HG03025 (cell line): ENCODE measurements at regions not wholly inside any gene's neighbourhood (a gene's known extent, or its start where the extent isn't known, plus 50 kb on each side); places are given as distances from the start of the nearest gene placed in this dataset.
"Not testable (repeated sequence)": the region's sequence is repeated elsewhere in the genome, so short reads cannot be mapped to it uniquely, and the experiment has no call there.

Experiments
- ATAC-seq: cut with Tn5 transposase; IDR thresholded peaks from one replicate; pipeline ENCODE4 v1.9.1; 2021; ENCODE audit warnings: mild to moderate bottlenecking, moderate library complexity; ENCODE audit not compliant: unreplicated experiment, low FRiP score

- ATAC-seq: no peak
Observed at GRCh38 chr13:104522235-104523072, 1456.2 kb upstream of the SLC10A2 start.

DNA sequence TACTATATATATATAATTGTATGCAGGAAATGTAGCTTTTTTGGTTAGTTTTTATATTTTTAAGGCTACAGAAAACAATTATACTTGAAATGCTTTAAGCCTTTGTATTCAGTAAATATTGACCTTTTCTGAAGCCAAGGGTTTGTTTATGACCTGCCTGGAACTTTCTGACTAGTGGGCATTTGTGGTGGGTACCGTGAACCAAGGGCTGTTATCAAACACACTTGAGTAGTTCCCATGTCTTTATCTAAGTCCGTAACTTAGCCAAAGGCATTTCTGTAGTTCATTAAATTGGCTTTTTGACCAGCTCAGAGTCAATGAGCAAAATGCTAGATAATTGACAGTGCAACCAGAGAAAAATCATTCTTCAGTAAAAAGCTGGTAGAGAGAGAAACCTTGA lies 1444.2 kb upstream of the SLC10A2 start:
- no peak for ATAC-seq

GRCh38 chr13:104493502-104493901 lies 1427.3 kb upstream of the SLC10A2 start:
- not testable (repeated sequence) for ATAC-seq

DNA sequence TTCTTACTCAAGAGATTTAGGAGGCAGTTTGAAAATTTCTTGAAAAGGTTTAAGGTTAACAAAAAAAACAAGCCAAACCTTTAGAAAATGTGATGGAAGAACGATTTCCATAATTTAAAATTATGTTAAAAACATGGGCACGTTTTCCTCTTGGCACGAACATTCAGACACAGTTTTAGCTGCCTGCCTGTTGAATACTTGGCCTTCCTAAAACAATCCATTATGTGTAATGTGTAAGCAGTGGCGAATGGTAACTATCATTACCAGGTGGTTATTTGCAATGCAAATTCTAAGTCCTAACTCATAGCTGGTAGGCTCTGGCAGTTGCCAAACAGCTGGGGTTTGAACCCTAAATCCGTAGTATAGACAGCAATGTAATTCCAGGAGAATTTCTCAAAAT lies 1425.7 kb upstream of the SLC10A2 start:
- no peak for ATAC-seq

- ATAC-seq: no peak
Observed at GRCh38 chr13:104487006-104487405, 1420.8 kb upstream of the SLC10A2 start.

GRCh38 chr13:104485571-104485970 lies 1419.4 kb upstream of the SLC10A2 start:
- ATAC-seq: no peak

DNA sequence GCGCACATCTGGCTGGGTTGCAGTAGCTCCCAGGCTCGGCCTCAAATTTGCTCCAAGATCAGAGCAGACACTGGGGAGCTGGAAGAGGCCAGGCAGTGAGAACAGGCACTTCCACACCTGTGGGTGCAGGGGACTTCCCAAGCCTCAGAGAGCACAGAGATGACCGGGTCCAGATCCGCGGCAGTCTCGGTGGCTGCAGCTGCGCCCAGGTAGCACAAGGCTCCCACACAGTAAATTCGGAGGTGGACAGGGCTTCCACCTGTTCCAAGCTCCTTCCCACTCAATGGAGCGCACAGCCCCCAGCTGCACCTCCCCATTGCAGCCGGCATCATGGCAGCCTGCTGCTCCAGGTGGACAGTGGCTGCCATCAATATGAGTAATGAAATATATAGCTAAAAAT lies 1417.4 kb upstream of the SLC10A2 start:
- no peak for ATAC-seq

- ATAC-seq: no peak
Observed at GRCh38 chr13:104477261-104477660, 1411.0 kb upstream of the SLC10A2 start.

- no peak for ATAC-seq
Observed at GRCh38 chr13:104473936-104474335, 1407.7 kb upstream of the SLC10A2 start.

DNA sequence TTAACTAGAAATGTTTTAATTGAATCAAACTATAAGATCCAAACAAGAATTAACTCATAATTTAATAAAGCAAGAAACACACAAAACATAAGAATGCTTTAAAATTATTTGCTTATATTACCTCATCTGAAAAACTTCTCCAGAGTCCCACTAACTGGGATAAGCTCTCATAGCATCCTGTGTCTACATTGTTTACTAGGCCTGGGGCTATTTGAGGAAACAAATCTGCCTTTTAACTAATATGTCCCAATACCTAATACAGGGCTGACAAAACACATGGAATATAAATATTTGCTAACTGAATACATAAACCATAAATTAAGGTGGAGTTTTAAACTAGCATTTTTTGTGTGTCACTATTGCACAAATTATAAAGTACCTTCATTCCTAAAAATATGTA lies 1399.8 kb upstream of the SLC10A2 start:
- ATAC-seq: no peak

- no peak for ATAC-seq
Observed at GRCh38 chr13:104461049-104461448, 1394.8 kb upstream of the SLC10A2 start.

DNA sequence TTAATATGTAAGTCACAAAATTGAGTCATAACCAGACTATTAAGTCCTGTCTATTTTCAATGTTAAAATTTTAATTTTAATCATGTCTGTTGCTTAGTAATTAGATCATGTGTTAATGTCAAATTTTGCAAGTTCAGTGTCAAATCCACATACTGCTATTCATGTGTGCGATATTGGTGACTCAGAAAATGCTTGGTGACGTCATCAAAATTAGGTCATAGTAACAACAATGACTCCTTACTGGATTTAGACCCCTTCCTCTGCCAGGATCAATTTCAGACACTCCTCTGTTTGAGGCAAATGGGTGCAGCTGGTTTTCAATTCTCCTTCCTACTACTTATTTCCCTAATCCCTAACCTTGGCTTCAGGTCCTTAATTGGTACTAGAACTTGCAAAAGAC lies 1394.3 kb upstream of the SLC10A2 start:
- ATAC-seq: no peak

- ATAC-seq: no peak
Observed at GRCh38 chr13:104450006-104450405, 1383.8 kb upstream of the SLC10A2 start.

- ATAC-seq: no peak
Observed at GRCh38 chr13:104447348-104447747, 1381.1 kb upstream of the SLC10A2 start.

DNA sequence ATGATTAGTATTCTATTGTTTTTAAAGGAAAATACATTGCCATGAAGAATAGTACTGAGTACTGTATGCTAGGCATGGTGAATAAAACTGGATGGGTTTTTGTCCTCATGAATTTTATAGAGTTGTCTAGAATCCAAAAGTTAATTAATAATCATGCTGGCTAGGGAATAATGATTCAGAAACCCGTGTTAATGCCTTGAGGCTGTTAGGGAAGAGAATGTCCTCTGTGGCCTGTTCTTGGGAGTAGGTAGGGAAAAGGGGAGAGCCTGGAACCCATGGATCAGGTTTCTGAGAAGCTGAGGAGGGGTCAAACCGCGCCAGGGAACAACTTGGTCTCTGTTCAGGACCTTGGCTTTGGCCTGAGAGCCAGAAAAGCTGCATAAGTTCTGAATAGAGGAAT lies 1376.3 kb upstream of the SLC10A2 start:
- ATAC-seq: no peak

DNA sequence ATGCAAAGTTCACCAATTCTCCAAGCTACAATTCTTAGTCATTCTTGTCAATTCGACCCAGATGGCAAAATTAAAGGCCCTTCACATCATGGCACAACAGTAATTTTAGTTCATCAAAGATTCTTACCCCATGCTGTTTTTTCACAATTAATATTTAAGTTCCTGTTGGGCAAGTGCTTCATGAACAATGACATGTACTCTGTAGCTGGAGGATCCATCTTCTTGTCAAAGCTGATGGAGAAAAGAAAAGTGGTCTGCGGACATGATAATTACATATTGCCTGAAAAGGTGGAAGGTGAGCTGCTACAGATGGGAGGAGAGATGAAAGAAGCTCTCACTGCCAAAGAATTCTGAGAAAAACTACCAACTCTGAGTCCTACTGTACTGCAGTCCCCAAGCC lies 1370.3 kb upstream of the SLC10A2 start:
- no peak for ATAC-seq

GRCh38 chr13:104431895-104432294 lies 1365.7 kb upstream of the SLC10A2 start:
- ATAC-seq: no peak

DNA sequence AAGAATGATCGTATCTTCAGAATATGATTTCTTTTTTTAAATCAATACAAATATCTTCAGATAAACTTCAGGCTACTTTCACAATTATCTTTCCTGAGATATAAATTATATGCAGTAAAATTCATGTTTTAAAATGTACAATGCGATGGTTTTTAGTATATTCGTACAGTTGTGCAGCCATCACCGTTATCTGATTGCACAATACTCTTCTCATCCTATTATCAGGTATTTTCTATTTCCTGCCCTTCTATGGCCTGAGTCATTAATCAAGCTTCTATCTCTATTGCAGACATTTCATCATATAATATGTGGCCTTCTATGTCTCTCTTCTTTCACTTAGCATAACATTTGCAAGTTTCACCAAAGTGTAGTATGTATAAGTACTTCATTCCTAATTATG lies 1360.2 kb upstream of the SLC10A2 start:
- no peak for ATAC-seq

GRCh38 chr13:104422668-104423067 lies 1356.5 kb upstream of the SLC10A2 start:
- no peak for ATAC-seq

GRCh38 chr13:104416973-104417372 lies 1350.8 kb upstream of the SLC10A2 start:
- ATAC-seq: no peak

DNA sequence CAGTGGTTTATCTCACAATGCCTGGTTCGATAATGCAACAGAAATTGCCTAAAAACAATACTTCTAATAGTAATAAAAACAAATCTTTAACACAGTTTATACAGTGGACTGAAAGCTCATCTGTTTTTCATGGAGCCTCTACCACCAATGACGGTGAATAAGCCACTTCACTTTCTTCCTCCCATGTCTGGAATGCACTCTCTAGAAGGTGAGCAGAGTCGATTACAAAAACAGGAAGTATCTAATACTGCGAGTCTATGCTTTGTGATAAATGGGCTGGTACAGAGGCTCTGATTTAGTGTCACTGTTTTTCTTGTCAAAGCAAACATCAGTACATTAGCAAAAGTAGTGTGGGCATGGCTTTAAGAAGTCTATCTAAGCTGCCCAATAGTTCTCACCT lies 1348.6 kb upstream of the SLC10A2 start:
- ATAC-seq: no peak

- no peak for ATAC-seq
Observed at GRCh38 chr13:104414181-104414580, 1348.0 kb upstream of the SLC10A2 start.
